ENCODE measurements at regions not wholly inside any gene's neighbourhood (a gene's known extent, or its start where the extent isn't known, plus 50 kb on each side); places are given as distances from the start of the nearest gene placed in this dataset.

DNA sequence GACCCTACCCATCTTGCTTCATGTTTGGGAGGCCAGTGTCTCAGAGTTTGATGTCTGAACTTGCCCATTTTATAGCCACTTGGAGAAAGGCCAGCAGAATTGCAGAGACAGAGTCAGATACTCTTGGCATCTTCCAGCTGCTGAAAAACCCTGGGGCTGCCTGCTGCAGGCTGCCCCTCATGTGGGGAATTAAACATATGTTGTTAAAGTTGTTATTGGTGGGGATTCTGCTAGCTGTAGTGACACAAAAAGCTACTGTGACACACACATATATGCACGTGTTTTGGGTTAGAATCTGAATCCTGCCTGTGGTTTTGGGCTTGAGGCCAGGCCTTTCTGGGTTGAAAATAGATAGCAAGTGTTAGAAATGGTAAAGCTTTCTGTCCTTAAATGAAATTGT lies 1288.4 kb downstream of the AACS start:
- ATAC-seq (no peak), DNase-seq (ENCODE audit: low spot score) (no peak)
- TF ChIP-seq, protein P1, sequence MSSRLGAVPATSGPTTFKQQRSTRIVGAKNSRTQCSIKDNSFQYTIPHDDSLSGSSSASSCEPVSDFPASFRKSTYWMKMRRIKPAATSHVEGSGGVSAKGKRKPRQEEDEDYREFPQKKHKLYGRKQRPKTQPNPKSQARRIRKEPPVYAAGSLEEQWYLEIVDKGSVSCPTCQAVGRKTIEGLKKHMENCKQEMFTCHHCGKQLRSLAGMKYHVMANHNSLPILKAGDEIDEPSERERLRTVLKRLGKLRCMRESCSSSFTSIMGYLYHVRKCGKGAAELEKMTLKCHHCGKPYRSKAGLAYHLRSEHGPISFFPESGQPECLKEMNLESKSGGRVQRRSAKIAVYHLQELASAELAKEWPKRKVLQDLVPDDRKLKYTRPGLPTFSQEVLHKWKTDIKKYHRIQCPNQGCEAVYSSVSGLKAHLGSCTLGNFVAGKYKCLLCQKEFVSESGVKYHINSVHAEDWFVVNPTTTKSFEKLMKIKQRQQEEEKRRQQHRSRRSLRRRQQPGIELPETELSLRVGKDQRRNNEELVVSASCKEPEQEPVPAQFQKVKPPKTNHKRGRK (CRISPR knock-in tag; IDR thresholded peaks at IDR 0.05; ENCODE audit: borderline replicate concordance), result no peak
- TF ChIP-seq, protein P2, sequence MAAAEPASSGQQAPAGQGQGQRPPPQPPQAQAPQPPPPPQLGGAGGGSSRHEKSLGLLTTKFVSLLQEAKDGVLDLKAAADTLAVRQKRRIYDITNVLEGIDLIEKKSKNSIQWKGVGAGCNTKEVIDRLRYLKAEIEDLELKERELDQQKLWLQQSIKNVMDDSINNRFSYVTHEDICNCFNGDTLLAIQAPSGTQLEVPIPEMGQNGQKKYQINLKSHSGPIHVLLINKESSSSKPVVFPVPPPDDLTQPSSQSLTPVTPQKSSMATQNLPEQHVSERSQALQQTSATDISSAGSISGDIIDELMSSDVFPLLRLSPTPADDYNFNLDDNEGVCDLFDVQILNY (CRISPR knock-in tag; IDR thresholded peaks at IDR 0.05), result no peak
- TF ChIP-seq, protein P3, sequence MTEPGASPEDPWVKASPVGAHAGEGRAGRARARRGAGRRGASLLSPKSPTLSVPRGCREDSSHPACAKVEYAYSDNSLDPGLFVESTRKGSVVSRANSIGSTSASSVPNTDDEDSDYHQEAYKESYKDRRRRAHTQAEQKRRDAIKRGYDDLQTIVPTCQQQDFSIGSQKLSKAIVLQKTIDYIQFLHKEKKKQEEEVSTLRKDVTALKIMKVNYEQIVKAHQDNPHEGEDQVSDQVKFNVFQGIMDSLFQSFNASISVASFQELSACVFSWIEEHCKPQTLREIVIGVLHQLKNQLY (CRISPR knock-in tag; IDR thresholded peaks at IDR 0.05), result no peak
- TF ChIP-seq SMAD3 (CRISPR knock-in tag; IDR thresholded peaks at IDR 0.05; ENCODE audit: borderline replicate concordance), result no peak
- POLR2A ChIA-PET, result no interaction called here
- H3K4me1 Mint-ChIP-seq, result no peaks in the 10 kb centered on the region
- CTCF ChIA-PET, result no interaction called here
- H3K4me3 Mint-ChIP-seq, result no peak overlapping the region
- peaks cover 75% of the 10 kb centered on the region for H3K9me3 Mint-ChIP-seq
- peaks cover 3% of the 10 kb centered on the region; the same call in 1 of the 2 replicates for H3K27me3 Mint-ChIP-seq (ENCODE audit: low read depth)
- peaks cover 78% of the 10 kb centered on the region for H3K36me3 Mint-ChIP-seq
- H3K27ac Mint-ChIP-seq, result no peak overlapping the region

DNA sequence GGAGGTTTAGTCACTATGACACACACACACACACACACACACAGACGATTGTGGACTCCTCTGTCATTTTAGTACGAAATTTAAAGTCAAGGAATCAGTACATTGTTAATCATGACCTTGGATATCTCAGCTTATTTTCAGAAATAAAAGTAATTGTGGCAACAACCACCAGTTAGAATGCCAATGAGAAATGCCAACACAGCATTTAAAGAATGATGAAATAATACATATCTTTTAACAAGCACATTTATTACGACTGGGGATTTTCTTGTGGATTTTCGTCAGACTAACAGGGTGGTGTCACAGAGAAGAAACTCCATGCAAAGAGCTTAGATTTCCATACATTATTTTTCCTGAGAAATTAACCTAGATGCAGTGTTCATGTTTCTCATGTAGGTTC lies 1289.4 kb downstream of the AACS start:
- ATAC-seq (no peak), DNase-seq (ENCODE audit: low spot score) (no peak)
- ChIA-PET CTCF (no interaction called here), POLR2A (no interaction called here)
- H3K9me3 Mint-ChIP-seq, result peaks cover 76% of the 10 kb centered on the region
- no peaks in the 10 kb centered on the region for H3K4me1 Mint-ChIP-seq
- peaks cover 3% of the 10 kb centered on the region; the same call in 1 of the 2 replicates for H3K27me3 Mint-ChIP-seq (ENCODE audit: low read depth)
- no peak overlapping the region for H3K4me3 Mint-ChIP-seq
- no peak overlapping the region for H3K27ac Mint-ChIP-seq
- TF ChIP-seq ZNF317 (CRISPR knock-in tag; IDR thresholded peaks at IDR 0.05; ENCODE audit: borderline replicate concordance, low read depth) (no peak), ZNF263 (CRISPR knock-in tag; IDR thresholded peaks at IDR 0.05; ENCODE audit: low read depth) (no peak), ZNF416 (CRISPR knock-in tag; IDR thresholded peaks at IDR 0.05) (no peak), GABPB1 (CRISPR knock-in tag; IDR thresholded peaks at IDR 0.05) (no peak), TEAD4 (CRISPR knock-in tag; IDR thresholded peaks at IDR 0.05) (no peak), CBFB (CRISPR knock-in tag; IDR thresholded peaks at IDR 0.05; ENCODE audit: low read depth) (no peak), TCF7 (CRISPR knock-in tag; IDR thresholded peaks at IDR 0.05; ENCODE audit: low read depth) (no peak)
- TF ChIP-seq, protein P4, sequence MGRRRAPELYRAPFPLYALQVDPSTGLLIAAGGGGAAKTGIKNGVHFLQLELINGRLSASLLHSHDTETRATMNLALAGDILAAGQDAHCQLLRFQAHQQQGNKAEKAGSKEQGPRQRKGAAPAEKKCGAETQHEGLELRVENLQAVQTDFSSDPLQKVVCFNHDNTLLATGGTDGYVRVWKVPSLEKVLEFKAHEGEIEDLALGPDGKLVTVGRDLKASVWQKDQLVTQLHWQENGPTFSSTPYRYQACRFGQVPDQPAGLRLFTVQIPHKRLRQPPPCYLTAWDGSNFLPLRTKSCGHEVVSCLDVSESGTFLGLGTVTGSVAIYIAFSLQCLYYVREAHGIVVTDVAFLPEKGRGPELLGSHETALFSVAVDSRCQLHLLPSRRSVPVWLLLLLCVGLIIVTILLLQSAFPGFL (CRISPR knock-in tag; IDR thresholded peaks at IDR 0.05; ENCODE audit: borderline replicate concordance), result no peak
- H3K36me3 Mint-ChIP-seq, result peaks cover 79% of the 10 kb centered on the region

DNA sequence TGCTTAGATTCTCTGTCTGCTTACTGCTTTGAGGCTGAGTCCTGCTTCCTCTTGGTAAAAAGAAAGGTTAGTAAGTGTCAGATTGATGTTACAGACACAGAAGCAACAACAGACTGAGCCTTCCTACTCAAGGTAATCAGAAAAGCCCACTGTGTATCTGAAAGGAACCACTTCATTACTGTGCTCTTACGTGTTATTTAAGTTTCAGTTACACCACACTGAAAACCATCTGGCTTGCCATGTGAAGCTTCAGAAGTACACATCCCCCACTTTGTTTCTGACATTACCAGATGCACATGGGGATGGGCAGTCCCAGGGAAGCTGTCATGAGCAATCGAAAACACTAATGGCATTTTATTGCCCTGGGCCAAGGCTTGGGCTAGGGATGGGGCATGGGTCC lies 1290.1 kb downstream of the AACS start:
- peaks cover 81% of the 10 kb centered on the region for H3K36me3 Mint-ChIP-seq
- CTCF ChIA-PET, result no interaction called here
- H3K9me3 Mint-ChIP-seq, result peaks cover 83% of the 10 kb centered on the region
- peaks cover 7% of the 10 kb centered on the region; the same call in 1 of the 2 replicates for H3K27me3 Mint-ChIP-seq (ENCODE audit: low read depth)
- H3K4me3 Mint-ChIP-seq, result no peak overlapping the region
- DNase-seq (ENCODE audit: low spot score) (no peak), ATAC-seq (no peak)
- no peak for TF ChIP-seq SMAD3 (CRISPR knock-in tag; IDR thresholded peaks at IDR 0.05; ENCODE audit: borderline replicate concordance)
- no peaks in the 10 kb centered on the region for H3K4me1 Mint-ChIP-seq
- no peak overlapping the region for H3K27ac Mint-ChIP-seq
- POLR2A ChIA-PET, result no interaction called here

DNA sequence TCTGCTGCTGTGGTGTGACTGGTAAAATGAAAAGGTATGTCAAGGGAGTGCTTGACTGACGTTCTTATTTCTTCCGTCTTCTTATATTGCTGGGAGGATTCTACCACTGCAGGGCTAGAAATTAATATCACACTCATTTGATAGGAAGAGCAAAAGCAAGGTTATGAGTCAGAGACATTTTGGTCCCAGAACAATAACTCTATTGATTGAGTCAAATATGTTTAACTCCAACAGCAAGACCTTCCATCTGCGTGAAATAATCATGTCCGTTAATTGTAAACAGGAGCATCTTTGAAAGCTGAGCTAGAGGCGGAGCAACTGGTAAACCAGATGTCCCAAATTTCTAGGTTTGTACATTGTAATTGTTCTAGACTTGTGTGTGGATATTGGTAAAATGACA lies 1293.6 kb downstream of the AACS start:
- H3K27ac Mint-ChIP-seq, result no peak overlapping the region
- peaks cover 8% of the 10 kb centered on the region; the same call in 1 of the 2 replicates for H3K27me3 Mint-ChIP-seq (ENCODE audit: low read depth)
- ATAC-seq, result no peak
- DNase-seq (ENCODE audit: low spot score), result no peak
- H3K4me3 Mint-ChIP-seq, result no peak overlapping the region
- CTCF ChIA-PET, result no interaction called here
- H3K9me3 Mint-ChIP-seq, result peaks cover 84% of the 10 kb centered on the region
- H3K4me1 Mint-ChIP-seq, result no peaks in the 10 kb centered on the region
- no peak for TF ChIP-seq MYBL2 (CRISPR knock-in tag; IDR thresholded peaks at IDR 0.05)
- TF ChIP-seq NR3C1 (CRISPR knock-in tag; conservative IDR thresholded peaks at IDR 0.05; ENCODE audit: low read depth), result no peak
- POLR2A ChIA-PET, result no interaction called here
- H3K36me3 Mint-ChIP-seq, result peaks cover 79% of the 10 kb centered on the region
